ENCODE measurements at regions not wholly inside any gene's neighbourhood (a gene's known extent, or its start where the extent isn't known, plus 50 kb on each side); places are given as distances from the start of the nearest gene placed in this dataset.

- DNase-seq, result no peak
Observed at GRCh38 chr6:93471281-93471680, 51.9 kb upstream of the EPHA7 start.

Data from RPMI8226 (cell line).